HG03575 (cell line): ENCODE measurements at regions not wholly inside any gene's neighbourhood (a gene's known extent, or its start where the extent isn't known, plus 50 kb on each side); places are given as distances from the start of the nearest gene placed in this dataset.
"Not testable (repeated sequence)": the region's sequence is repeated elsewhere in the genome, so short reads cannot be mapped to it uniquely, and the experiment has no call there.

ENCODE experiments used
- ATAC-seq: cut with Tn5 transposase; IDR thresholded peaks from one replicate; pipeline ENCODE4 v1.9.1; 2021; ENCODE audit not compliant: unreplicated experiment, insufficient number of reproducible peaks, low FRiP score; ENCODE audit errors: extremely low read depth

DNA sequence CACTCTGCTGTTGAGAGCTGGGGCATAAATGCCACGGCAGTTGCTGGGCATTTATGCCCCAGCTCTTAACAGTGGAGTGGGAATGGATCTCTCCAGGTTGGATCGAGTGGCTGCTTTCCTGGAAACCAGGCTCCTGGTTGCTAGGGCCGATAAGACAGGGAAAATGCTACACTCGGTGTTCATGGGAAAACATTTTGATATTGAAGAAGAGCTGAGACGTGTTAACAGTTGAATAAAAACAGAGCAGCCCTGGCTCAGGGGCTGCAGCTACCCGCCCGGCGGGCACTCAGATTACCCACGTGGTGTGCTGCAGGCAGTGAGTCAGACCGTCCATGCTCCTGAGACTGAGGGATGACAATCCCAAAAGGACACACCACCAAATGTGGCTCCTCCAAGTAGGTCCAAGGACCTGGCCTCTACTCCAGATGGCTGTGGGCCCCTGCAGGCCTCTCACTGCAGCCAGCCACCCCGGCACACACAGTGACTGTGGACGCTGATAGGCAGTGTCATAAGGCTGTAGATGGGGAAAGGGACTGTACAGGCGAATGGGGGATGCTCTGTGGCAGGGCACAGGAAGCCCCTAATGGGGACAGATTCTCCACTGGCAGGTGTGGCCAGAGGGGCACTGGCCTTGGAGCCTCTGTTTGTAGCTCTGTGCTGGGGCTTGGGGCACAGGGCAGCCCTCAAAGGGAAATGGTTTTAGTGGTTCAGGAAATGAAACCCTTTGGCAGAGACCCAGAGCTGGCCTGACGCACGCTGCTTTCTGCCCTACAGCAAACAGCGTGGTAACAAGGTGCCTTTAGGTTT, 237.8 kb downstream of the LY86 start:
- ATAC-seq, result no peak

DNA sequence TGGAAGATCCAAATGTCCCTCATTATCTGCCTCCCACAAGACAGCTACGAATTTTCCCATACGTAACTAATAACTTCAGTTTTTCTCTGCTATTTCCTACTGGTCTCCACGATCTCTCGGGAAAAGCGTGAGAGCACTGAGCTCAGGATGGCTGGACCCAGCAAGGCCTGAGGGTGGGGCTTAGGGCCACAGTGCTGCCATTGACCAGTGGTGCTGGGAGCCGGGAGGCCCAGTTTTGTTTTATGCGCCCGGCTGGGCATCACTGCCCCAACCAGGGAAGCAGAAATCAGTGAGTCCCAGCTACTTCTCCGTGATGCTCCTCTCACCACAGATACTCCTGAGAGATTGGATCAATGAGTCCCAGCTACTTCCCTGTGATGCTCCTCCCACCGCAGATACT, 238.4 kb downstream of the LY86 start:
- no peak for ATAC-seq

DNA sequence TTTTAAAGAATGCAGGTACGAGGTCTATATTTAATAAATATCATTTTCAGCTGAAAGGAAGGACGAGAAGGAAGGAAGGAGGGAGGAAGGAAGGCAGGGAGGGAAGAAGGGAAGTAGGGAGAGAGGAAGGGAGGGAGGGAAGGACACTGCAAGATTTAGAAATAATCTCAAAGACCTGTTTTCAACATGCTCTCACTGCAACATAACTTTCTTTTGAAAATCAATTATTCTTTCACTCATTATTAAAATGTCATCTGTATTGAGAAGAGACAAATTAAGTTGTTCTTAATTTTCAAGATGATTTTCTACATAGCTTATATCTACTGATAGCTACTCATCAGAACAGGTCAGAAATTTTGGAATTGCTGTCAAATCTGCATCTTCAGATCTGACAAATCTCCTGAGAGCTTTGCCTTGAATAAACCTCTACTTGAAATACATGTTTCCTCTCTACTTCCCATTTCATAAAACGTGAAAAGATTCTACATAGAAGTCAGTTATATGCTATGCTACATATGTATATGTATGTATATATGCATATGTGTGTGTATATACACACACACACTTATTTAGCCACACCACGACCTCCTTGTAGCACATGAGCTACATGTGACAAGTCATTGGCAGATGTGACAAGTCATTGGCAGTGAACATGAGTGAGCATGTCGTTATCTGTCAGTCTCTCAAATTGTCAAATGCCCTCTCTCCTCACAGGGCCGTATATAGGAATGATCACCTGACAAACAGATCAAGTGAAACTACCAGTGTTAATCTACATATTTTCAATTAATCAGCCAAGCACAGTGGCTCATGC, 241.6 kb downstream of the LY86 start:
- ATAC-seq, result no peak

DNA sequence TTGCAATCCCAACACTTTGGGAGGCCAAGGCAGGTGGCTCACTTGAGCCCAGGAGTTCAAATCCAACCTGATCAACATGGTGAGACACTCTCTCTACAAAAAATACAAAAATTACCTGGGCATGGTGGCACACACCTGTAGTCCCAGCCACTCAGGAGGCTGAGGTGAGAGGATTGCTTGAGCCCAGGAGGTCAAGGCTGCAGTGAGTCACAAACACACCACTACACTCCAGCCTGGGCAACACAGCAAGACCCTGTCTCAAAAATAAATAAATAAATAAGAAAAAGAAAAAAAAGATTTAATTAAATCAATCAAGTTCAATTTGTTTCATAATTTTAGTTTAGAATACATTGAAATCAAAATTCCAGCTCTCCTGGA, 242.2 kb downstream of the LY86 start:
- ATAC-seq, result not testable (repeated sequence)

DNA sequence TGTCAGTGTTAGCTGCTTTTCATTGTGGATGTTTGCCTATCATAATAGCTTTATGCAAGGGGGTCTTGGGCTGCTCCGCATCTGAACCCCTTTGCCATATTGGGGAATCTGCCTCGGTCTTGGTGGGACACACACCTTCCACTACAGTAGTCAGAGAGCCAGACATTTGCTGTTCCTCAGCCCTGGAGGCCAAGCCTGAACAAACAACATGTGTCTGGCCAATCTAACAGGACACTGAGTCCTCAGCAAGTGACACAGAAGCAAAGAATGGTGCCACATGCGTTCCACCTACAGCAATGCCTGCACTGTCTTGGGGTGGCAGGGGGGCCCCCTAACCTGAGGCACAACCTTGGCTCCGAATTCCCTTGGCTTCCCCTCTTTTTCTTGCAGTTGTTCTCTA, 243.9 kb downstream of the LY86 start:
- ATAC-seq, result no peak

DNA sequence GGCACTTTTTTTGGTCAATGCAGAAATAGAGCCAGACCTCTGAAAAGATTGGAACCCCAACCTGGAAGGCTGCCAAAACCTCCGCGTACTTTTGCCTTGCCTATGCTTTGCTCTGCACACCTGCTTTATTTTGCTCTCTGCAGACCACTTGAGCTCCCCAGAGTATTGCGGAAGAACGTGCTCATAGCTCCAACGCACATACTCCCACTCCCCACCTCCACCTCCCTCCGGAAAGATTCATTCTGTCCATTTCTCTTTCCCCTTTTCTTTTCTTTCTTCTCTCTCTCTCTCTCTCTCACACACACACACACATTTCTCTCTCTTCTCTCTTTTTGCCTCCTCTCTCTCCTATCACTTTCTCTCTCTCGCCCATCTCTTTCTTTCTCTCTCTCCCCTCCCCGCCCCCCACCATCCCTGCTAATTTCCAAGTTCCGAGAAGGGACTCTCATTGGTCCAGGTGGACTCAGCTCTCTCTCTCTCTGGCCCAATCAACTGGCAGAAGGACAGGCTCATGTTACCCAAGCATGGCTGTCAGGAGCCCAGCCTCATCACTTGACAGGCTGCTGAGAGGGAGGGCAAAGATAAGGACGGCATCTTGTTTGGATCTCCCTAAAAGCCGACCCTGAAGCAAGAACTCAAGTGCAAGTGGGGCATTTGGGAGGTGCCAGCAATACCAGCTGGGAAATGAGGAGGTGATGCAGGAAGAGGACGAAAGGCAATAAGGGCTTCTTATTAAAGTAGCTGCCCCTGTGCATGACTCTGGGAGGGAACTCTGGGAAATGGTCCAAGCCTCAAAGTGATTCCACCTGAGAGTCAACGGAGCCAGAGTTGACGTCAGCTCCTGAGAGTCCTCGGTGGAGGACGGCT, 246.1 kb downstream of the LY86 start:
- no peak for ATAC-seq

DNA sequence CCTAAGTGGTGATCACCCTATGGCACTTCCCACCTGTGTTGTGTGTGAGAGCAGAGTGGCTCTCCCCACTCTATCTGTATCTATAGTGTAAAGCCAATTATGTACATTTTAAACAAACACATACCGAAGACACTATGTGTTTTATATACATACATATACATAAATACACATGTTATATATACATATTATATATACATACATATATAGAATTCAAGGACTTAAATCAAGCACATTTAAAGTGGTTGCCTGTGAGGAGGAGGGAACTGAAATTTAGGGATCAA, 246.6 kb downstream of the LY86 start:
- ATAC-seq, result no peak

DNA sequence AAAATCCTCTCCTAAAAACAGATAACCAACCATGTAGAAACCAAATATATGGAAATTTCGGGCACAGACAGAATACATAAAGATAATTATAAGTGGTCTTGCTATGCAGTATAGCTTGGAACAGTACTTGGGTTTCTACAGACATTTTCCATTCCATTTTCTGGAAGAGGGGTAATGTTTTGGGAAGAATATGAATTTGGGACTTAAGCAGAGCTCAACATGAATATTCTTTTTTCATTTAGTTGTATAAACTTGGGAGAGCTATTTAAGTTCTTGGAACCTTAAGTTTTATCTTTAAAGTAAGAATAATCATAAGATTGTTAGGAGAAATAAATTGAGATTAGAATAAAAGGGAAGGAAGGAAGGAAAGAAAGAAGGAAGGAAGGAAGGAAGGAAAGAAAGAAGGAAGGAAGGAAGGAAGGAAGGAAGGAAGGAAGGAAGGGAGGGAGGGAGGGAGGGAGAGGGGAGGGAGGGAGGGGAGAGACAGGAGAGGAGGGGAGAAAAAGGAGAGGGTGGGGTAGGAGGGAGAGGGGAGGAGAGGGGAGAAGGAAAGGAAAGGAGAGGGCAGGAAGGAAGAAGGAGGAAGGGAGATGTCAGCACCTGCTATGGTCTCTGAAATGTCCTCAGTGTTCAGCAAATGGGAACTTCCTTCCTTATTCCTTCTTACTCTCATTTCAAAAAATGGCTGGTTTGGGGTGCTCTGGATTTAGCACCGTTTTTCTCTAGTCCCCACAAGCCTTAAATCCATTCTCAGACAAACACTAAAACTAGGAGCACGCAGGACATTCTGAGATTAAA, 248.3 kb downstream of the LY86 start:
- ATAC-seq, result no peak

DNA sequence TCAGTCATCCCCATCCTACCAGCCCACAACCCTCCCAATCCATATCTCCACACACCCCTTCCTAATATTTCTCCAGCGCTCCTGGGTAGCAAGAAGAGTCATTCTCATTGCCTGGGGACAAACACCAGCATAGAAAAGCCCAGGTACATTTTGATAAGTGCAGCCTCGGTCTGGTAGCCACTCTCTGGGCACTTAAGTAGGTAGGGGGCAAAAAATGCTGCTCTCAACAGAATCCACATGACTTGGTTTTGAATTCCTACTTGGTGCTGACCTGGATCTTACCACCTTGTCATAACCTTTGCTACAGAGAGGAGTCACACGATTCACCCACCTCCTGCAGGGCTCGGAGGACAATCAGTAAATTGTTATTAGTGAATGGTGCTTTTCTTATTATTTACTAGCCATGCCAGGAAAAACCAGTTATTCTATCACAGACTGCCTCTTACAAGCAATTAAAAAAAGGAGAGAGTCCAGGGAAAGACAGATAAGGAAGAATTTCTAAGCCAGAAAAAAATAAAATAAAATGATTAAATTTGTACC, 249.1 kb downstream of the LY86 start:
- no peak for ATAC-seq

DNA sequence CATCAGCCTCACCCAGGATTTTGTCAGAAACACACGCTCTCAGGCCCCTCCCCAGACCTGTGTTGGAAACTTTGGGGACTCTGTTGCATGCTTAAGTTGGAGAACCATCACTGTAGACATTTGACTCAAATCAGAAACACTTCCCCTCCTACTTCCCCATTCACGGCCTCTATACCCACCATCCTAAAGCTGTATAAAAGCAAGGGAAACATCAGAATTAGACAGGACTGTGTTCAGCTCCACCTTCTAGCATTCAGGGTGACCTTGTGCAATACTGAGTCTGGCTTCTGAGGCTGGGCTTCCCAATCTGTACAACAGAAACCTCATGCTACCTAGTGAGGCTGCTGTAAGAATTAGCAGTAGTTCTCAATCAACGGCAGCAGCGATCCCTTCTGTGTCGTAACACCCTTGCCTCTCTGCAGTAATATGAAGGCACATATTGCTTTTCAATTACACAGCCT, 252.3 kb downstream of the LY86 start:
- ATAC-seq, result peak; percentile 49

DNA sequence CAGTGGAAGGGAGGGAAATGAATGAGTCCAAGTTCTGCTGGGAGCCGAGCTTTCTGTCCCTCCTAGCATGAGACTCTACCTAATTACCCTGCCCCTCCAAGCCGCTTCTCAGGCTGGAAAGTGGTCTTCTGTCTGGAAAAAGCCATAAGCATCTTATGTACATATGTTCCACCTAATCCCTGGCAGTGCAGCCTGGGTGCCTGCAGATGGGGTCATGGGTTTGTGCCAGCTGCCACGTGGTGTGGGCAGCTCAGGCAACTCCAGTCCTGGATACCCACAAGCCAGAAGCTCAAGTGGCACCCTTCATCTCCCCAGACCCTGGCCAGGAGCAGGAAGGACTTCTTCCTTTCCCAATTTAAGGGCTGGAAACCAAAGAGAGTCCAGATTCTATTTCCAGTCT, 253.1 kb downstream of the LY86 start:
- no peak for ATAC-seq

DNA sequence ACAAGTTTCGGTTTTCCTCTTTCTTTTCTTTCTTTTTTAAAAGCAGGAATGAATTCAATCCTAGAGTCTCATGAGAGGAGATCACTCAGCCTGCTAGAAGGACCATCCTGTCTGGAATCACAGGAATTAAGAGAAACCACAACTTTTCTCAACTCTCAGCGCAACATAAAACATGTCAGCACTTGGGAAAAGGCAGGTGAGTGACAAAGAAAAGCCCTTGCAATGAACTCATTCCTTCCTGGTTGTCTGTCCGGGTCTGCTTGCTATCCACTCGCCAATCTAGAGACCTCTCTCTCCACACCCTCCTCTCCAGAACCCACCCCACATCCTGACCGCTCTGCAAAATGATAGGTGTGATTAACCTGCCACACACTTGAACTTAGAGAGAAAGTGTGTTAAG, 253.8 kb downstream of the LY86 start:
- ATAC-seq, result no peak

DNA sequence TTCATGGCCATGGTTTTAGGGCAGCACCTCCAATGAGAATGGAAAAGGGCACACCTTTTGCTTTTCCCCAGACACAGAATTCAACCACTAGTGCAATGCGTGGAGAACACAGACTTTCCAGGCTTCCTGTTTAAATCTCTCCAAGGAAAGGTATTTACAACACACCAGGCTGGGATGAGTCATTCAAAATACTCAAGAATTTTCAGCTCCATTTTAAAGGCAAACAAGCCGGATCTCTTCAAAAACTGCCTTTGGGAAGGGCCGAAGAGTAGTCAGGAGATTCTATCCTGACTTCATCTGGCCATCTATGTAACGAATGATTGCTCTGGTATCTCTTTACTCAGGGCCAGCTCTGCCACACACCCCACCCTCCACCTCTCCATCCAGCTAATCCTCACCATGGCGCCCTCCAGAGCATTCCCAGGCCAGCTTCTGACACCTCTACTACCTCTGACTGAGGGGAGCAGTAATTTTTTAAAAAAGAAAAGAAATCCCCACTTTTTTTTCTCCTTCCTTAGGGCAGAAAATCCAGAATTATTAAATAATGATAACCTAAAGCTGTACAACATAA, 254.6 kb downstream of the LY86 start:
- no peak for ATAC-seq

DNA sequence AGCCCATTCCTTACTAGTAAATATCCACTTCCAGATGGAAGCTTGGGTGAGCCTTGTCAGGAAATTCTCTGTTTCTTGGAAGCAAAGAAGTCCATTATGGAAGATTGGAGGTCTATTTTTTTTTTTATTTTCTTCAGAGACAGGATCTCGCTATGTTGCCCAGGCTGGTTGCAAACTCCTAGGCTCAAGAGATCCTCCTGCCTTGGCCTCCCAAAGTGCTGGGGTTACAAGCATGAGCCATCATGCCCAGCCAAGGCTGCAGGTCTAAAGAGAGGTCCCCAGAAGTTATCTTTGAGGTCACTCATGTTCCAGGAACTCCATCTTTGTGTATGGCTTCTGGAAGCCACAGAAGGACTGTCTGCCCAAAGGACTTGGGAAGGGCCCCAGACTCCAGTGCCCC, 255.3 kb downstream of the LY86 start:
- no peak for ATAC-seq

DNA sequence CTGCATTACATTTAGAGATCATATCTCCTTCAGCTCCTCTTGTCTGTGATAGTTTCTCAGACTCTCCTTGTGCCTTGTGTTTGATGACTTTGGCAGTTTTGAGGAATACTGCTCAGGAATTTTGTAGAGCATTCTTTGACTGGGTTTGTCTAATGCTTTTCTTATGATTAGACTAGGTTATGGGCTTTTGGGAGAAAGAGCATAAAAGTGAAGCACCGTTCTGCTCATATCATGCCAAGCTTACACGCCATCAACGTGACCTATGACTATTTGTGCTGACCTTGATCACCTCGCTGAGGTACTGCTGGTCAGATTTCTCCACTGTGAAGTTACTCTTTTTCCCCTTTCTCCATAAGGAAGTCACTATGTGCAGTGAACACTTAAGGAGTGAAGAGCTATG, 256.0 kb downstream of the LY86 start:
- ATAC-seq, result no peak

DNA sequence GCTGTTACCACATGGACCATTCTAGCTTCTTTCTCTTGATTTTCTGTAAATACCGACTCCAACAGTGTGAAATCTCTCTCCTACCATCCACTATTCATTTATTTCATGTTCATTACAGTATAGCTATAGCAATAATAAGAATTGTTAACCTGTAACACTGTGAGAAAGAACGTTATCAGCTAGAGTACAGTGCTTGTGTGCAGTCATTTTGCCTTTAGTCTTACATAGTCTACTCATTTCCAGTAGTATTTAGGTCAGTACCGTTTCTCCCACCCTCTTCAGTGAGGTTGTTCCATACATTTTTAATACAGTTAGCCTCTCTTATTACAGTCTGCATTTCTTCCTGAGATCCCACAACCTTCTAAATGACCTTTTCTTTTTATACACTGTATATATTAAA, 257.1 kb downstream of the LY86 start:
- no peak for ATAC-seq

DNA sequence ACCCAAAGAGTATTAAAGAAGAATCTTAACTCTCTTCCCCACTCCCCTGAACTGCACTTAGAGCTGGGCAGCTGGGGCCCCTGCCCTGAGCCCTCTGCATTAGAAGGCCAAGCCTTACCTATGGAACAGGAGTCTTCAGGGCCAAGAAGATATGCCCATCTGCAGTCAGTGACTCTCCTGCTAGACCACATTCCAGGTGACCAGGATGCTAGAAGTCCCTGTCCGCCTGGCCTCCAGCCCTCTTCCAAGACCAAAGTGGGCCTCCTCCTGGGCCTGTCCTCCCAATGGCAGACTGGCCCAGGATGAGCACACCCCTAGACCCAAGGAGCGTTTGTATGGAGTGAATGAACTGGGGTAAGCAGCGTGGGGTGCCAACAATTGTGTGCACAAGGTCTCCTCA, 259.1 kb downstream of the LY86 start:
- ATAC-seq, result no peak
